GM23338 (cell line): ENCODE measurements at regions not wholly inside any gene's neighbourhood (a gene's known extent, or its start where the extent isn't known, plus 50 kb on each side); places are given as distances from the start of the nearest gene placed in this dataset.
"Not testable (repeated sequence)": the region's sequence is repeated elsewhere in the genome, so short reads cannot be mapped to it uniquely, and the experiment has no call there.

ENCODE experiments used
- CTCF ChIP-seq, 2 experiments: fragments of 200-600 bp in 1 of 2; sonication (generic) in 1 of 2; conservative IDR thresholded peaks; 2 replicates each; pipeline versions ENCODE4 v1.5.1 to v1.6.1; 2016 to 2017; ENCODE audit warnings: antibody characterized with exemption in 2 of 2, low read depth in 2 of 2, mild to moderate bottlenecking in 2 of 2, moderate library complexity in 1 of 2
- EZH2 ChIP-seq: fragments of 200-600 bp; sonication (generic); IDR thresholded peaks from one replicate; pipeline ENCODE4 v1.8.0; 2017; ENCODE audit warnings: antibody characterized with exemption, mild to moderate bottlenecking, low read depth; ENCODE audit not compliant: unreplicated experiment
- EZH2phosphoT487 ChIP-seq: fragments of 200-600 bp; sonication (generic); IDR thresholded peaks from one replicate; pipeline ENCODE4 v1.8.1; 2018; ENCODE audit warnings: antibody characterized with exemption; ENCODE audit not compliant: unreplicated experiment
- JUNB ChIP-seq: IDR thresholded peaks from one replicate; pipeline ENCODE4 v1.6.1; 2016; ENCODE audit warnings: antibody characterized with exemption; ENCODE audit not compliant: unreplicated experiment
- POLR2AphosphoS5 ChIP-seq: IDR thresholded peaks from 2 replicates; pipeline ENCODE4 v1.6.1; 2016; ENCODE audit warnings: antibody characterized with exemption, low read depth
- REST ChIP-seq: IDR thresholded peaks from one replicate; pipeline ENCODE4 v1.6.1; 2018; ENCODE audit warnings: antibody characterized with exemption; ENCODE audit not compliant: unreplicated experiment
- STAT1 ChIP-seq: IDR thresholded peaks from one replicate; pipeline ENCODE4 v1.6.1; 2016; ENCODE audit warnings: antibody characterized with exemption; ENCODE audit not compliant: unreplicated experiment
- ZNF114 ChIP-seq: fragments of 250-450 bp; sonication (Bioruptor Pico); IDR thresholded peaks from 2 replicates; pipeline ENCODE4 v1.5.0; 2020; ENCODE audit warnings: mild to moderate bottlenecking, moderate library complexity
- ZNF331 ChIP-seq: fragments of 250-450 bp; sonication (Bioruptor Pico); IDR thresholded peaks from 2 replicates; pipeline ENCODE4 v1.5.0; 2020; ENCODE audit warnings: low read depth, mild to moderate bottlenecking, moderate library complexity

GRCh38 chr3:75272237-75272636 is 391.9 kb upstream of the FRG2C start:
- TF ChIP-seq CTCF (conservative IDR thresholded peaks at IDR 0.05; ENCODE audit: low read depth in 2 of 2); EZH2; EZH2phosphoT487; REST; ZNF331 (CRISPR knock-in tag); JUNB; STAT1; POLR2AphosphoS5; ZNF114 (CRISPR knock-in tag): not testable (repeated sequence)
